ENCODE measurements at regions not wholly inside any gene's neighbourhood (a gene's known extent, or its start where the extent isn't known, plus 50 kb on each side); places are given as distances from the start of the nearest gene placed in this dataset.

DNA sequence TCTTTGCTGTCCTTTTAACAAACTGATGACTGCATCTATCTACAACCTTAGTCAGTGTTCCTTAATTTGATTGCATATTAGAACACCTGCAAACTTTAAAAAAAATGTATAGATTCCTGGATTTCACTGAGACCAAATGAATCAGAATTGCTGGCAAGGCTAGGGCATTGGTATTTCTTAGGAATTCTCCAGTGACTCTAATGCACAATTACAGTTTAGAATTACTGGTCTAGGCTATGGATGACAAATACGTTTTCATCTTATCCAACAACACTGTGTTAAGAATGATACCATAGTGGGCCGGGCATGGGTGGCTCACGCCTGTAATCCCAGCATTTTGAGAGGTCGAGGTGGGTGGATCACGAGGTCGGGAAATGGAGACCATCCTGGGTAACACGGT lies 545.9 kb upstream of the RIOK2 start:
- Histone ChIP-seq H3K36me3 (no peaks in the 10 kb centered on the region), H3K27ac (no peak overlapping the region), H3K9me3 (no peaks in the 10 kb centered on the region), H3K4me1 (no peaks in the 10 kb centered on the region), H3K4me3 (no peak overlapping the region), H3K27me3 (no peaks in the 10 kb centered on the region)
- DNase-seq (ENCODE audit: low spot score): no peak
- TF ChIP-seq, protein P1, sequence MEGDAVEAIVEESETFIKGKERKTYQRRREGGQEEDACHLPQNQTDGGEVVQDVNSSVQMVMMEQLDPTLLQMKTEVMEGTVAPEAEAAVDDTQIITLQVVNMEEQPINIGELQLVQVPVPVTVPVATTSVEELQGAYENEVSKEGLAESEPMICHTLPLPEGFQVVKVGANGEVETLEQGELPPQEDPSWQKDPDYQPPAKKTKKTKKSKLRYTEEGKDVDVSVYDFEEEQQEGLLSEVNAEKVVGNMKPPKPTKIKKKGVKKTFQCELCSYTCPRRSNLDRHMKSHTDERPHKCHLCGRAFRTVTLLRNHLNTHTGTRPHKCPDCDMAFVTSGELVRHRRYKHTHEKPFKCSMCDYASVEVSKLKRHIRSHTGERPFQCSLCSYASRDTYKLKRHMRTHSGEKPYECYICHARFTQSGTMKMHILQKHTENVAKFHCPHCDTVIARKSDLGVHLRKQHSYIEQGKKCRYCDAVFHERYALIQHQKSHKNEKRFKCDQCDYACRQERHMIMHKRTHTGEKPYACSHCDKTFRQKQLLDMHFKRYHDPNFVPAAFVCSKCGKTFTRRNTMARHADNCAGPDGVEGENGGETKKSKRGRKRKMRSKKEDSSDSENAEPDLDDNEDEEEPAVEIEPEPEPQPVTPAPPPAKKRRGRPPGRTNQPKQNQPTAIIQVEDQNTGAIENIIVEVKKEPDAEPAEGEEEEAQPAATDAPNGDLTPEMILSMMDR (IDR thresholded peaks at IDR 0.05): no peak

DNA sequence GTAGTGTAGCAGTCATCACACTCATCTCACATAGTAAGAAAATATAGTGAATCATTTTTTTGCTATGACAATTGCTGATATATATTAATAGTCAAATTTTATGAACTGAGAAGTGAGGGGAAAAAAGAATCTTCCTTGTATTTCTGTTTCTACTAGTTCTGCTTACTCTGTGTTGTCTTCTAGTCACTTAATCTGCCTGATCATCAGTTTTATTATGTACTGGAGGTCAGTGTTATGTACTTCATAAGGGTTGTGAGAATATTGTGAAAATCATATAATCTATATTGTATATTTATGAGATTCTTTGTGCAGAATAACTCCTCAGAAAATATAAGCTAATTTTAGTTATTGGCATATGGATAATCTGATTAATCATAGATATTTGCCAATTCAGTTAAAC lies 546.9 kb upstream of the RIOK2 start:
- TF ChIP-seq, protein P1 (IDR thresholded peaks at IDR 0.05): no peak
- no peaks in the 10 kb centered on the region for H3K4me1 ChIP-seq

DNA sequence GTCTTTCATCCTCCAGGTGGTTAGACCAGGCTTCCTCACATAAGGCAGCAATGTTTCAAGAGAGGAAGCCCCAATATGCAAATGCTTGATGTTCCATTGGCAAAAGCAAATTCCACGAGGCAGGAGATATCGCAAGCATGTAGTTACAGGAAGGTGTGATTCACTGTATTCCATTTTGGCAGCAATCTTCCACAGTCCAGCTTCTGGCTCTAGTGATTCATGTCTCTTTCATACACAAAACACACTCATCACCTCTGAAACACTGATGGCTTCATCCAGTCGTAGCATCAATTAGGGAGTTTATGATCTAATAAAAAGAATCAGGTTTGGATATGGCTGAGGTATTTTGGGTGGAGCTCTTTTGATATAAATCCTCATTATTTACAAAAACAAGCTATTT lies 552.2 kb upstream of the RIOK2 start:
- Histone ChIP-seq H3K36me3 (no peaks in the 10 kb centered on the region), H3K27ac (no peak overlapping the region), H3K4me1 (no peaks in the 10 kb centered on the region), H3K9me3 (no peaks in the 10 kb centered on the region), H3K4me3 (no peak overlapping the region), H3K27me3 (no peaks in the 10 kb centered on the region)
- TF ChIP-seq, protein P1 (IDR thresholded peaks at IDR 0.05): no peak
- DNase-seq (ENCODE audit: low spot score): no peak

More for the DNA sequence above, 546.9 kb upstream of the RIOK2 start:
- H3K27me3 ChIP-seq: no peaks in the 10 kb centered on the region
- no peaks in the 10 kb centered on the region for H3K36me3 ChIP-seq
- H3K9me3 ChIP-seq: no peaks in the 10 kb centered on the region
- no peak for DNase-seq (ENCODE audit: low spot score)
- H3K4me3 ChIP-seq: no peak overlapping the region
- H3K27ac ChIP-seq: no peak overlapping the region

DNA sequence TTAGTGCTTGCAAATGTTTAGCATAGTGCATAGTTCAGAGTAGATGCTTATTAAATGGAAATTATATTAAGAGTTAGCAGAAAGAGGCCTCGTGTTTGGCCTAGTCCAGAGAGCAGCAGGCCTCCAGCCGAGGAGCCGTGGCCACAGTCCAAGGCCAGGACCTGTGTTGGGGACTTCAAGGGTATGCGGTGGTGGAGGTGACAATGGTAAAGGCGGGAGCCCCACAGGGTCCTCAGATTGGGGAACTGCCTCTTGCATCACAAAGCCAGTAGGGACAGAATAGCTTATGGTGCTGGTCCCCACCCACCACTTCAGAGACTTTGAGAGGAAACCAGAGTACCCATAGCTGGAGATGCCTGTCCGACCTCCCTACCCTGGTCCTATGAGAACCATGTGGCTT lies 554.6 kb upstream of the RIOK2 start:
- Histone ChIP-seq H3K27me3 (no peaks in the 10 kb centered on the region), H3K36me3 (no peaks in the 10 kb centered on the region), H3K27ac (no peak overlapping the region), H3K4me3 (no peak overlapping the region), H3K4me1 (no peaks in the 10 kb centered on the region), H3K9me3 (no peaks in the 10 kb centered on the region)
- TF ChIP-seq, protein P1 (IDR thresholded peaks at IDR 0.05): no peak
- DNase-seq (ENCODE audit: low spot score): no peak

DNA sequence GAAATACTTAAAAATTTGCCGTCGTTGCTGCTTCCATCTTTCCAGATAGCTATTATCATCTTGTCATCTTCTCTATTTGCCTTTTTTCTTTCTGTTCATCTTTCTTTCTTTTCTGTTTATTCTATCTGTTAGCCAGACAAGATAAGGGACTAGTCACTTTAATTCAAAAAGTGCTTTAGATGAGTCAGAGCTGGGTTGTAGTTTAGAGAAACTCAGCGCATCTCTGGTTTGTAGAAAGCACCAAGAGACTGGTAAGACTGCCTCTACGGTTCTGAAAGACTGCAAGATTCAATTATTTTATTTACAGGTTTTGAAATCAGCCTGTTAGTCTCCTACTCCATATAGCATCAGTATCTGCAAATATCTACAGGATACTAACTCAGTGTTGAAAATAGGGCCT lies 562.8 kb upstream of the RIOK2 start:
- no peak overlapping the region for H3K27ac ChIP-seq
- no peaks in the 10 kb centered on the region for H3K36me3 ChIP-seq
- peaks cover 0 to 6% of the 10 kb centered on the region in 2 donors for H3K9me3 ChIP-seq
- DNase-seq (ENCODE audit: low spot score): no peak
- H3K4me1 ChIP-seq: no peaks in the 10 kb centered on the region
- no peak overlapping the region for H3K4me3 ChIP-seq
- no peaks in the 10 kb centered on the region for H3K27me3 ChIP-seq
- TF ChIP-seq, protein P1 (IDR thresholded peaks at IDR 0.05): no peak

DNA sequence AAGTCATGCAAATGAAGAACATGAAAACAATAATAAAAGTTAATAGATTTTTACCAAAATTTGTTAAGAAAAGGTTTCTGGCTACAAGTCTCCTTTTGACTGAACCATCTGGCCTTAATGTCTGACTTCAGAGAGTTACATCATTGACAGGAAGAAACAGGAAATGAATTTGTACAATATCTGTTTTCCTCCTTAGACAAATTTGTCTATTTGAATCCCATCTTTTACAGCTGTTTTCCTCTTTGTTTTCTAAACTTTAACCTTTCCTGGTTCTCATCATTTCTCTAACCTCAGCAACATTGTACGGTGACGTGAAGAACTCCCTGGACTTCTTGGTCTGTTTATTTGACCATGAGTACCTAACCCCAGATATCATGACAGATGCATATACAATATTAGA lies 567.5 kb upstream of the RIOK2 start:
- H3K27ac ChIP-seq: no peak overlapping the region
- no peaks in the 10 kb centered on the region for H3K9me3 ChIP-seq
- H3K36me3 ChIP-seq: no peaks in the 10 kb centered on the region
- H3K4me1 ChIP-seq: no peaks in the 10 kb centered on the region
- H3K4me3 ChIP-seq: no peak overlapping the region
- TF ChIP-seq, protein P1 (IDR thresholded peaks at IDR 0.05): no peak
- no peaks in the 10 kb centered on the region for H3K27me3 ChIP-seq
- no peak for DNase-seq (ENCODE audit: low spot score)
